ENCODE measurements at regions not wholly inside any gene's neighbourhood (a gene's known extent, or its start where the extent isn't known, plus 50 kb on each side); places are given as distances from the start of the nearest gene placed in this dataset.
A peak's percentile ranks its signal among the peaks of the same experiment; 100 is the strongest.

- DNase-seq, result no peak
- no peaks in the 10 kb centered on the region for H3K36me3 Mint-ChIP-seq
- no peaks in the 10 kb centered on the region for H3K9me3 Mint-ChIP-seq
- no peaks in the 10 kb centered on the region for H3K4me1 Mint-ChIP-seq
- no peak overlapping the region for H3K4me3 Mint-ChIP-seq
- peaks cover 0 to 6% (median 3%) of the 10 kb centered on the region in 3 donors for H3K27me3 Mint-ChIP-seq (ENCODE audit: low read depth in 3 of 3)
- no peak overlapping the region for H3K27ac Mint-ChIP-seq
These were observed 193.0 kb downstream of the IDS start for GRCh38 chrX:149312097-149312496.

GRCh38 chrX:149302705-149303104 lies 202.4 kb downstream of the IDS start:
- Mint-ChIP-seq H3K9me3 (no peaks in the 10 kb centered on the region), H3K4me3 (no peak overlapping the region), H3K27me3 (ENCODE audit: low read depth in 3 of 3) (peaks cover 0 to 6% (median 2%) of the 10 kb centered on the region in 3 donors), H3K4me1 (no peaks in the 10 kb centered on the region), H3K36me3 (no peaks in the 10 kb centered on the region), H3K27ac (no peak overlapping the region)
- no peak for DNase-seq

- Mint-ChIP-seq H3K9me3 (no peaks in the 10 kb centered on the region), H3K4me1 (no peaks in the 10 kb centered on the region), H3K36me3 (no peaks in the 10 kb centered on the region), H3K27ac (no peak overlapping the region), H3K4me3 (no peak overlapping the region), H3K27me3 (ENCODE audit: low read depth in 3 of 3) (peaks cover 0 to 8% (median 0%) of the 10 kb centered on the region in 3 donors)
- DNase-seq, result no peak
These were observed 207.0 kb downstream of the IDS start for GRCh38 chrX:149298111-149298510.

GRCh38 chrX:149296092-149296491 lies 209.0 kb downstream of the IDS start:
- Mint-ChIP-seq H3K4me1 (no peaks in the 10 kb centered on the region), H3K4me3 (no peak overlapping the region), H3K9me3 (no peaks in the 10 kb centered on the region), H3K36me3 (no peaks in the 10 kb centered on the region), H3K27me3 (ENCODE audit: low read depth in 3 of 3) (peaks cover 0 to 10% (median 0%) of the 10 kb centered on the region in 3 donors), H3K27ac (no peak overlapping the region)
- DNase-seq, result no peak

- Mint-ChIP-seq H3K9me3 (no peaks in the 10 kb centered on the region), H3K27me3 (ENCODE audit: low read depth in 3 of 3) (peaks cover 0 to 7% (median 2%) of the 10 kb centered on the region in 3 donors), H3K27ac (no peak overlapping the region), H3K4me3 (no peak overlapping the region), H3K4me1 (no peaks in the 10 kb centered on the region), H3K36me3 (no peaks in the 10 kb centered on the region)
- peak; percentile 21 to 40 (median 35) for DNase-seq
These were observed 218.2 kb downstream of the IDS start for GRCh38 chrX:149286940-149287349.

GRCh38 chrX:149284616-149285015 lies 220.5 kb downstream of the IDS start:
- H3K4me3 Mint-ChIP-seq, result no peak overlapping the region
- peaks cover 0 to 5% (median 2%) of the 10 kb centered on the region in 3 donors for H3K27me3 Mint-ChIP-seq (ENCODE audit: low read depth in 3 of 3)
- no peaks in the 10 kb centered on the region for H3K36me3 Mint-ChIP-seq
- no peak for DNase-seq
- no peaks in the 10 kb centered on the region for H3K4me1 Mint-ChIP-seq
- no peak overlapping the region for H3K27ac Mint-ChIP-seq
- no peaks in the 10 kb centered on the region for H3K9me3 Mint-ChIP-seq

GRCh38 chrX:149283853-149284252 lies 221.3 kb downstream of the IDS start:
- DNase-seq, result no peak
- Mint-ChIP-seq H3K27me3 (ENCODE audit: low read depth in 3 of 3) (peaks cover 0 to 5% (median 2%) of the 10 kb centered on the region in 3 donors), H3K4me1 (no peaks in the 10 kb centered on the region), H3K4me3 (no peak overlapping the region), H3K36me3 (no peaks in the 10 kb centered on the region), H3K9me3 (no peaks in the 10 kb centered on the region), H3K27ac (no peak overlapping the region)

GRCh38 chrX:149282909-149283308 lies 222.2 kb downstream of the IDS start:
- H3K4me3 Mint-ChIP-seq, result no peak overlapping the region
- H3K27ac Mint-ChIP-seq, result no peak overlapping the region
- H3K4me1 Mint-ChIP-seq, result no peaks in the 10 kb centered on the region
- DNase-seq, result no peak
- no peaks in the 10 kb centered on the region for H3K9me3 Mint-ChIP-seq
- H3K27me3 Mint-ChIP-seq (ENCODE audit: low read depth in 3 of 3), result peaks cover 0 to 5% (median 2%) of the 10 kb centered on the region in 3 donors
- no peaks in the 10 kb centered on the region for H3K36me3 Mint-ChIP-seq

GRCh38 chrX:149280011-149280410 lies 225.1 kb downstream of the IDS start:
- no peak overlapping the region for H3K27ac Mint-ChIP-seq
- H3K27me3 Mint-ChIP-seq (ENCODE audit: low read depth in 3 of 3), result peaks cover 0 to 2% (median 0%) of the 10 kb centered on the region in 3 donors
- no peaks in the 10 kb centered on the region for H3K36me3 Mint-ChIP-seq
- H3K9me3 Mint-ChIP-seq, result no peaks in the 10 kb centered on the region
- H3K4me1 Mint-ChIP-seq, result no peaks in the 10 kb centered on the region
- H3K4me3 Mint-ChIP-seq, result no peak overlapping the region
- no peak for DNase-seq

- Mint-ChIP-seq H3K27ac (no peak overlapping the region), H3K4me1 (no peaks in the 10 kb centered on the region), H3K36me3 (no peaks in the 10 kb centered on the region), H3K9me3 (peaks cover 0 to 2% (median 0%) of the 10 kb centered on the region in 6 donors), H3K4me3 (no peak overlapping the region), H3K27me3 (ENCODE audit: low read depth in 3 of 3) (no peaks in the 10 kb centered on the region)
- no peak for DNase-seq
These were observed 229.3 kb downstream of the IDS start for GRCh38 chrX:149275836-149276235.

GRCh38 chrX:149274516-149275105 lies 230.5 kb downstream of the IDS start:
- Mint-ChIP-seq H3K36me3 (no peaks in the 10 kb centered on the region), H3K4me1 (no peaks in the 10 kb centered on the region), H3K27me3 (ENCODE audit: low read depth in 3 of 3) (no peaks in the 10 kb centered on the region), H3K4me3 (no peak overlapping the region), H3K27ac (no peak overlapping the region), H3K9me3 (peaks cover 0 to 2% (median 0%) of the 10 kb centered on the region in 6 donors)
- DNase-seq, result no peak

GRCh38 chrX:149272690-149273463 lies 232.2 kb downstream of the IDS start:
- no peak overlapping the region for H3K27ac Mint-ChIP-seq
- no peak for DNase-seq
- H3K27me3 Mint-ChIP-seq (ENCODE audit: low read depth in 3 of 3), result no peaks in the 10 kb centered on the region
- H3K36me3 Mint-ChIP-seq, result no peaks in the 10 kb centered on the region
- H3K4me1 Mint-ChIP-seq, result no peaks in the 10 kb centered on the region
- H3K4me3 Mint-ChIP-seq, result no peak overlapping the region
- peaks cover 0 to 2% (median 0%) of the 10 kb centered on the region in 6 donors for H3K9me3 Mint-ChIP-seq

- no peaks in the 10 kb centered on the region for H3K4me1 Mint-ChIP-seq
- no peak for DNase-seq
- no peaks in the 10 kb centered on the region for H3K36me3 Mint-ChIP-seq
- H3K4me3 Mint-ChIP-seq, result no peak overlapping the region
- no peak overlapping the region for H3K27ac Mint-ChIP-seq
- peaks cover 0 to 6% (median 1%) of the 10 kb centered on the region in 3 donors for H3K27me3 Mint-ChIP-seq (ENCODE audit: low read depth in 3 of 3)
- H3K9me3 Mint-ChIP-seq, result peaks cover 0 to 2% (median 0%) of the 10 kb centered on the region in 6 donors
These were observed 237.0 kb downstream of the IDS start for GRCh38 chrX:149267878-149268813.

GRCh38 chrX:149262086-149262485 lies 243.0 kb downstream of the IDS start:
- no peak overlapping the region for H3K27ac Mint-ChIP-seq
- no peak for DNase-seq
- H3K27me3 Mint-ChIP-seq (ENCODE audit: low read depth in 3 of 3), result peaks cover 1 to 9% (median 2%) of the 10 kb centered on the region in 3 donors
- H3K4me1 Mint-ChIP-seq, result no peaks in the 10 kb centered on the region
- H3K9me3 Mint-ChIP-seq, result no peaks in the 10 kb centered on the region
- H3K4me3 Mint-ChIP-seq, result no peak overlapping the region
- H3K36me3 Mint-ChIP-seq, result no peaks in the 10 kb centered on the region

Data from immature natural killer cell (primary cell).